ENCODE measurements at regions not wholly inside any gene's neighbourhood (a gene's known extent, or its start where the extent isn't known, plus 50 kb on each side); places are given as distances from the start of the nearest gene placed in this dataset.

GRCh38 chr11:114846416-114846791 is 168.1 kb downstream of the NXPE2 start:
- DNase-seq (ENCODE audit: low read depth in 2 of 2), result no peak
- no peak for TF ChIP-seq CTCF (IDR thresholded peaks at IDR 0.05; ENCODE audit: low read depth, low read length)

GRCh38 chr11:114847306-114847975 is 169.1 kb downstream of the NXPE2 start:
- DNase-seq (ENCODE audit: low read depth in 2 of 2), result no peak
- no peak for TF ChIP-seq CTCF (IDR thresholded peaks at IDR 0.05; ENCODE audit: low read depth, low read length)
- no peak overlapping the region for H3K4me3 ChIP-seq (replicated peaks in 1 of 2; ENCODE audit: low read depth in 2 of 2, low read length in 2 of 2)

More at GRCh38 chr11:114846416-114846791, 168.1 kb downstream of the NXPE2 start:
- no peak overlapping the region for H3K4me3 ChIP-seq (replicated peaks in 1 of 2; ENCODE audit: low read depth in 2 of 2, low read length in 2 of 2)

DNA sequence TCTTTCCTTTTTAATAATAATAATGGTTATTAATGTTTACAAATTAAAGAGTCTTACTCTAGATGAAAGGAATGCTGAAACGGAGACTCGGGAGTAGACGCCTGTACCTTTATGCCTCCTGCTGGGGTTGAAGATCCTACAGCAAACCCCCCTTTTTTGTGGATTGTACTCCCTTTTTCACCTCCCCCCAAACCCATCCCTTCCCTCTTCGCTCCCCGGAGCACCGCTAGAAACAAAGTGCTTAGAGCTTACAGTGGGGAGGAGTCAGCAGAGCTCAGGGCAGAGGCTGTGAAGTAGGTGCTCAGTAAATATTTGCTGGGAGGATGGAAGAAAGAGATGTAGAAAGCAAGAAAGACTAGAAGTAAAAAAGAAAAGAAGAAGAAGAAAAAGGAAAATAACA is 169.7 kb downstream of the NXPE2 start:
- no peak for TF ChIP-seq CTCF (IDR thresholded peaks at IDR 0.05; ENCODE audit: low read depth, low read length)
- H3K4me3 ChIP-seq (replicated peaks in 1 of 2; ENCODE audit: low read depth in 2 of 2, low read length in 2 of 2), result no peak overlapping the region
- no peak for DNase-seq (ENCODE audit: low read depth in 2 of 2)

DNA sequence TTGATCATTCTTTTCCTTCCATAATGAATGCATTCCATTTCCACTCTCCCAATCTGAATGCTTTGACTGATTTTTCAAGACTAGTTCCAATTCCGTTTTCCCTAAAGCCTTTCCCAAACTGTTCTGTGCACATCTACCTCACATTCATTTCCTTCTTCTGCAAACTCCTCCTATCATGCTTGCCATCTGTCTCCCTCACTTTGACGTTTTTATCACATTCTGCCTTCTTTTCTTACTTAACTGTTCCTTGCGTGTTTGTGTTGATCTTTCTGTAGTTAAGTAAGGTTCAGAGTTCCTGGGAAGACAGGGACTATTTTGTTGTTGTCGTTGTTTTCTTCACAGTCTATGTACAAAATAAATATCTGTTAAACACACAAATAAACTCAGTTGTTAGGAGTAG is 179.0 kb downstream of the NXPE2 start:
- no peak overlapping the region for H3K4me3 ChIP-seq (replicated peaks in 1 of 2; ENCODE audit: low read depth in 2 of 2, low read length in 2 of 2)
- TF ChIP-seq CTCF (IDR thresholded peaks at IDR 0.05; ENCODE audit: low read depth, low read length), result no peak
- DNase-seq (ENCODE audit: low read depth in 2 of 2), result no peak

DNA sequence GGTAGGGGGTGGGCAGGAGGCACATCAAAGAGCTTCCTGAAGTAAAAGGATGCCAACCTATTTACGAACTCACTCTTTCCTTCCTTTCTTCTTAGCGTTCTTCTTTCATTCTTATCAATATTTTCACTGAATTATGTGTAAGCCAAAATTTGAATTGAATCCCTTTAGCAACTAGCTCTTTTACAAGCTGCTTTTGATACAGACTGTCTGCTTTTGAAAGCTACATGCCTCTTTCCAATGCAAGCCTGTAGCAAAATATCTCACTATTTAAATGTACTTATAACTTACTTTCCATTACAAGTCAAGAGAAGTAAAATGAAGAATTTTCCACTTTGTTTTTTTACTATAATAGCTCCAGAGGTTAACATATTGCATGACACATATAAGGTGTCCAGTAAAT is 186.6 kb downstream of the NXPE2 start:
- no peak for DNase-seq (ENCODE audit: low read depth in 2 of 2)
- TF ChIP-seq CTCF (IDR thresholded peaks at IDR 0.05; ENCODE audit: low read depth, low read length), result no peak
- H3K4me3 ChIP-seq (replicated peaks in 1 of 2; ENCODE audit: low read depth in 2 of 2, low read length in 2 of 2), result no peak overlapping the region

- no peak for DNase-seq (ENCODE audit: low read depth in 2 of 2)
- no peak for TF ChIP-seq CTCF (IDR thresholded peaks at IDR 0.05; ENCODE audit: low read depth, low read length)
- no peak overlapping the region for H3K4me3 ChIP-seq (replicated peaks in 1 of 2; ENCODE audit: low read depth in 2 of 2, low read length in 2 of 2)
Observed at GRCh38 chr11:114876234-114876633, 197.9 kb downstream of the NXPE2 start.

DNA sequence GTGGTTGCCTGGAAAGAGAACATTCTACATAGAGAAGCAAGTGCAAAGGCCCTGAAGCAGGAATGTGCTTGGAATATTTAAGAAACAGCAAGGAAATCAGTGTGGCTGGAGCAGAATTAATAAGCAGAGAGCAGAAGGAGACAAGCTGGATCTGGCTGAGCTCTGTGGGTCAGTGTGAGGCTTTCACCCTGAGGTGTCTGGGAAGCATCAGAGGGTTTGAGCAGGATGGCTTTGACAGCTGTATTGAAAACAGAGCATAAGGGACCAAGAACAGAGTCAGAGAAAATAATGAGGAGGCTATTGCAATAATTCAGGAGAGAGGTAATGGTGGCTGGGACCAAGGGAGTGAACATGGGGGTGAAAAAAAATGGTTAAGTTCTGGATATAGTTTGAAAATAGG is 199.6 kb downstream of the NXPE2 start:
- no peak for TF ChIP-seq CTCF (IDR thresholded peaks at IDR 0.05; ENCODE audit: low read depth, low read length)
- no peak overlapping the region for H3K4me3 ChIP-seq (replicated peaks in 1 of 2; ENCODE audit: low read depth in 2 of 2, low read length in 2 of 2)
- DNase-seq (ENCODE audit: low read depth in 2 of 2), result no peak

All from cardiac fibroblast (primary cell).